ENCODE measurements at regions not wholly inside any gene's neighbourhood (a gene's known extent, or its start where the extent isn't known, plus 50 kb on each side); places are given as distances from the start of the nearest gene placed in this dataset.
"Not testable (repeated sequence)": the region's sequence is repeated elsewhere in the genome, so short reads cannot be mapped to it uniquely, and the experiment has no call there.

DNA sequence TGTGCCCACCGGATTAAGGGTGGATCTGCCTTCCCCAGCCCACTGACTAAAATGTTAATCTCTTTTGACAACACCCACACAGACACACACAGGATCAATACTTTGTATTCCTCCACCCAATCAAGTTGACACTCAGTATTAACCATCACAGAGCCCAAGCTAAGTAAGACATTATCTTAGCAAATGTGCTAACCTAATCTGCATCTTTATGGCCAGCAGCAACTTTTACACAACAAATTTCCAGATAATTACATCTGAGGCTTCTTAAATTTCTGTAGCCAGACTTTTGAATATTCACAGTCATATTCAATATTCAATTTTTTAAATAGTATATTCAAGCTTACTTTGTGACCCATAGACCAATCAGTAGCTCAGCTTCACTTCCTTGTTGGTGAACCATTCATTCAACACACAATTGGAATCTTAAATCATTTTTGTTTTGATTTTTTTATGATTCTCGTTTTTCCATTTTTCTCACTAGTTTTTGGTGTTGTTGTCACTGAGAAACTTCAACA, 594.2 kb downstream of the IPMK start:
- H3K27ac ChIP-seq = no peak overlapping the region
- TF ChIP-seq CTCF (conservative IDR thresholded peaks at IDR 0.05) = no peak
- no peak for TF ChIP-seq ZFX (IDR thresholded peaks at IDR 0.05)

- TF ChIP-seq CTCF (conservative IDR thresholded peaks at IDR 0.05) (no peak), ZFX (IDR thresholded peaks at IDR 0.05) (no peak)
- H3K27ac ChIP-seq = no peak overlapping the region
Measured at GRCh38 chr10:57664815-57665214, 602.9 kb downstream of the IPMK start.

DNA sequence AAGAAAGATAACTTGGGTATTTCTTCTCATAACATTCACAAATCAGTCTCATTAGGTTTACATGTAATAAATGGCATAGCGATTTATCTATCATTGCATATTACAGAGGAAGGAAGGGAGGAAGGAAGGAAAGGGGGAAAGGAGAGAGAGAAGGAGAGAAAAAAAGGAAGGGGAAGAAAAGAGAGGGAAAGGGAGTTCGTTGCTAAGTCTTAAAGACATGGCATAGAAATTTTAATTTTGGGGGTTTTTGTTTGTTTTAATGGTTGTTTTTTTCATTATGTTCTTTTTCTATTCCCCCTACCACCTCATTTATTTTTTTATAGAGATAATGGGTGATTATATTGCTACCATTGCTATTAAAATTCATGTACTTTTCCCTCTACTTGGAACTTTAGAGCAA, 604.3 kb downstream of the IPMK start:
- TF ChIP-seq ZFX (IDR thresholded peaks at IDR 0.05) (no peak), CTCF (conservative IDR thresholded peaks at IDR 0.05) (no peak)

GRCh38 chr10:57661206-57661605, 606.5 kb downstream of the IPMK start:
- H3K27ac ChIP-seq = no peak overlapping the region
- TF ChIP-seq CTCF (conservative IDR thresholded peaks at IDR 0.05) (no peak), ZFX (IDR thresholded peaks at IDR 0.05) (no peak)

More for the DNA sequence above, 604.3 kb downstream of the IPMK start:
- no peak overlapping the region for H3K27ac ChIP-seq

- TF ChIP-seq ZFX (IDR thresholded peaks at IDR 0.05) (no peak), CTCF (conservative IDR thresholded peaks at IDR 0.05) (peak; percentile 94)
- H3K27ac ChIP-seq = no peak overlapping the region
Measured at GRCh38 chr10:57657164-57657765, 610.4 kb downstream of the IPMK start.

DNA sequence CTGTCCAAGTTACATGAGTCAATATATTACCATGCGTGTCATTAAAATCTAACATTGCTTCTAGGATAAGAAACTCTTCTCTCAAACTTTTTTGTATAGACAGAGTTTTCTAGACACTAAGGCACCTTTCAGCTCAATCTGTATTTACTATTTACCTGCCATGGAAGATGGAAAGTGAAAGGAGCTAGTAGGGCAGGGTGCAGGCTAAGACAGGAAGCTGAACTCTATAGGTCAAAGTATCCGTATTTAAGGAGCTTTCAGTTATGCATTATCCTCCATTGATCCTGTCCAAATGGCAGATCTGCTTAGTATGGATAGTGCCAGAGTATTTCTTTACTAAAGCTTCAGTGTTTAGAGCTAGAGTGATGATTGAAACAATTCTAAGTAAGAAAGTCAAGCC, 612.8 kb downstream of the IPMK start:
- TF ChIP-seq CTCF (conservative IDR thresholded peaks at IDR 0.05) (no peak), ZFX (IDR thresholded peaks at IDR 0.05) (no peak)
- H3K27ac ChIP-seq = no peak overlapping the region

DNA sequence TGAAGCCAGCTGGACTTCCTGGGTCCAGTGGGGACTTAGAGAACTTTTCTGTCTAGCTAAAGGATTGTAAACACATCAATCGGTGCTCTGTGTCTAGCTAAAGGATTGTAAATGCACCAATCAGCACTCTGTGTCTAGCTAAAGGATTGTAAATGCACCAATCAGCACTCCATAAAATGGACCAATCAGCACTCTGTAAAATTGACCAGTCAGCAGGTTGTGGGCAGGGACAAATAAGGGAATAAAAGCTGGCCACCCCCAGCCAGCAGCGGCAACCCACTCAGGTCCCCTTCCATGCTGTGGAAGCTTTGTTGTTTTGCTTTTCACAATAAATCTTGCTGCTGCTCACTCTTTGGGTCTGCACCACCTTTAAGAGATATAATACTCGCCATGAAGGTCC, 622.6 kb downstream of the IPMK start:
- H3K27ac ChIP-seq = not testable (repeated sequence)

GRCh38 chr10:57638411-57638810, 629.3 kb downstream of the IPMK start:
- H3K27ac ChIP-seq = no peak overlapping the region
- no peak for TF ChIP-seq ZFX (IDR thresholded peaks at IDR 0.05)
